ENCODE measurements at regions not wholly inside any gene's neighbourhood (a gene's known extent, or its start where the extent isn't known, plus 50 kb on each side); places are given as distances from the start of the nearest gene placed in this dataset.
A peak's percentile ranks its signal among the peaks of the same experiment; 100 is the strongest.

DNA sequence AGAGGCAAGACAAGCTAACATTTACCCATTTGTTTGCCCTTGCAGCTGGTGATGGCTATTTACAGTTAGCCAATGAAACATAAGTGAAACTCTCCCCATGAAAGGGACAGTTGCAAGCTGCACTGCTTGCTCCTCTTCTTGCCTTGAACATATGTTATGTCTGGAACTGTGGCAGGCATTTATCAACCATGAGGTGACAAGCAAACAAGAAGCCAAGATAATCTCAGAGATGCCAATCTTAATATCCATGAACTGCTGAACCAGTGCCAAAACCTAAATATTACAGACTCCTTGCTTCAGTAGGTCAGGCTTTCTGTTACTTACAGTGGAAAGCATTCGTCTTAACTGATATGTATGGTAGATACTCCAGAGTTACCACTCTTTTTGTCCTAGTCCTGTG is 133.4 kb downstream of the ACTBL2 start:
- TF ChIP-seq, protein P1, sequence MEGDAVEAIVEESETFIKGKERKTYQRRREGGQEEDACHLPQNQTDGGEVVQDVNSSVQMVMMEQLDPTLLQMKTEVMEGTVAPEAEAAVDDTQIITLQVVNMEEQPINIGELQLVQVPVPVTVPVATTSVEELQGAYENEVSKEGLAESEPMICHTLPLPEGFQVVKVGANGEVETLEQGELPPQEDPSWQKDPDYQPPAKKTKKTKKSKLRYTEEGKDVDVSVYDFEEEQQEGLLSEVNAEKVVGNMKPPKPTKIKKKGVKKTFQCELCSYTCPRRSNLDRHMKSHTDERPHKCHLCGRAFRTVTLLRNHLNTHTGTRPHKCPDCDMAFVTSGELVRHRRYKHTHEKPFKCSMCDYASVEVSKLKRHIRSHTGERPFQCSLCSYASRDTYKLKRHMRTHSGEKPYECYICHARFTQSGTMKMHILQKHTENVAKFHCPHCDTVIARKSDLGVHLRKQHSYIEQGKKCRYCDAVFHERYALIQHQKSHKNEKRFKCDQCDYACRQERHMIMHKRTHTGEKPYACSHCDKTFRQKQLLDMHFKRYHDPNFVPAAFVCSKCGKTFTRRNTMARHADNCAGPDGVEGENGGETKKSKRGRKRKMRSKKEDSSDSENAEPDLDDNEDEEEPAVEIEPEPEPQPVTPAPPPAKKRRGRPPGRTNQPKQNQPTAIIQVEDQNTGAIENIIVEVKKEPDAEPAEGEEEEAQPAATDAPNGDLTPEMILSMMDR (IDR thresholded peaks at IDR 0.05; ENCODE audit: insufficient read depth, low read length, severe bottlenecking): no peak
- H3K36me3 ChIP-seq (ENCODE audit: control insufficient read depth, insufficient read depth, low read length): no peaks in the 10 kb centered on the region
- FAIRE-seq: no peak
- H3K27me3 ChIP-seq (ENCODE audit: control insufficient read depth, insufficient read depth, low read length): no peaks in the 10 kb centered on the region
- no peak overlapping the region for H3K4me3 ChIP-seq (ENCODE audit: low read depth, low read length)
- no peak for DNase-seq (ENCODE audit: low read depth)

DNA sequence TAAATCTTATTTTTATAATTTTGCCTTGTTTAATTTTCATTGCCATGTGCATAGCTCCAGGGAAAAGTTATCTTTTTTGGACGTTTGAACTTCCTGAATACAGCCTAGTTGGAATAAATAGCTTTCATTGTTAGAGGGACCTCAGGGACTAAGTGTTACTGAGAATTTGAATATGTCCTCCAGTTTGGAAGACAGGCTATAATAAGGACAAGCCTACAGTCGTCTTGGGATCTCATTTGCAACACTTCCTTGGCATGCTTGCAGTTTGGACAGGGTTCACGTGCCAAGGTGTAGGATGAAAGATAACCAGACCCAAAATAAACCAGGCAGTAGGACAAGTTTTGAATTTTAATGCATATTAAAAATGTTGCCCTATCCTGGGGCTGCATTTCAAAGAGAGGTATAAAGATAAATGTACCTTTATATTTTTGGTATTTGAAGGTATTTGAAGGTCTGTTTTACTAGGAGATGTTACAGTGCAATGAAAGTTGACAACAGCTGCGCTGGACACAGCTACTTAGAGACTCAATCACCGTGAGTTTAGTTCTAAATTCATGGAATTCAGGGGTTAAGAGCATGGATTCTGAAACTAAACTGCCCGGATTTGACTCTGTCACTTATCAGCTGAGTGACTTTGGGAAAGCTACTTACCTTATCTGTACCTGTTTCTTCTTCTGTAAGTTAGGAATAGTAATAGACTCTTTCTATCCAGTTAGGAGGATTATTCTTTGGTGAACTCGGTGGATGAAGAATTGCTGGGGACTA is 134.1 kb downstream of the ACTBL2 start:
- no peak overlapping the region for H3K4me3 ChIP-seq (ENCODE audit: low read depth, low read length)
- DNase-seq (ENCODE audit: low read depth) (no peak), FAIRE-seq (no peak)
- TF ChIP-seq, protein P1 (IDR thresholded peaks at IDR 0.05; ENCODE audit: insufficient read depth, low read length, severe bottlenecking): no peak
- no peaks in the 10 kb centered on the region for H3K36me3 ChIP-seq (ENCODE audit: control insufficient read depth, insufficient read depth, low read length)
- H3K27me3 ChIP-seq (ENCODE audit: control insufficient read depth, insufficient read depth, low read length): no peaks in the 10 kb centered on the region

DNA sequence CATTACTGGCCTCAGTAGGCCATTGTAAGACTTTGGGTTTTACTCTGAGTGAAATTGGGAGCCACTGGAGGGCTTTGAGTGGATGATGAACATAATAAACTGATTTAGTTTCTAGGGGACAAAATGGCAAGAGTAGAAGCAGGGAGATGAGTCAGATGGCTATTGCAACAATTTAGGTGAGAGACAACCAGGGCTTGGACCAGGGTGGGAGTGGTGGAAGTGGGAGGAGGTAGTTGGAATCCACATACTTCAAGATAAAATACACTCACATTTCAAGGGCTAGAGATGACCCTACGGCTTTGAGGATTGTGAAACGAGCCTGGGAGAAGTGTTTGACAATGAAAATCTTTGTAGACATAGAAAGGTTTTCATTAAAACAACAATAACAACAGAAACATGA is 136.3 kb downstream of the ACTBL2 start:
- DNase-seq (ENCODE audit: low read depth) (no peak), FAIRE-seq (no peak)
- H3K4me3 ChIP-seq (ENCODE audit: low read depth, low read length): no peak overlapping the region
- H3K27me3 ChIP-seq (ENCODE audit: control insufficient read depth, insufficient read depth, low read length): no peaks in the 10 kb centered on the region
- TF ChIP-seq, protein P1 (IDR thresholded peaks at IDR 0.05; ENCODE audit: insufficient read depth, low read length, severe bottlenecking): no peak
- H3K36me3 ChIP-seq (ENCODE audit: control insufficient read depth, insufficient read depth, low read length): no peaks in the 10 kb centered on the region

DNA sequence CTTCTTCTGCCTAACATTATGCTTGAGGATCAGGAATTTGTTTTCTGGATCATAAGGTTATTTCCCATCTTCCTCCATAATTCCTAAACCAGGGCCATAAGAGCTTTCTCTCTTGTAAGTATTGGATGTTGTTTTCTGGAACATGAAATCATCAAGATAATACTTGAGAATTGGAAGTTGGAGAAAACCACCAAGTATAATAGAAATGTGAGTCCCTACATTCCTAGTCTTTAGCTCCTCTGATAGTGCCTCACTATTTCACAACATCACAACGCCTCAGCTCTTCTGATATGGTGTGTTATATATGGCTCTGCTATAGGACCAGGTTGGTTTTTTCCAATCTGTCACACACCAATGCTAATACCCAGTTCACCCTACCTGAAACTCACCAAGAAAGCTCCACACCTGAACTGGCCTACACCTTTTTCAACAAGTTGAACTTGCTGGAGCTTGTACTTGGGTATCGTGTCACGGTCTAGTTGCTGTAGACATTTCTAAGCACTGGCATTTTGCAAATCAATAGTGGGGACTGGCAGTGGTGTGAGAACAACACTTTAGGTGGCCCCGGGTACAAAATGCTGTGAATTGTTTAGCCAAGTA is 141.1 kb downstream of the ACTBL2 start:
- TF ChIP-seq, protein P1 (IDR thresholded peaks at IDR 0.05; ENCODE audit: insufficient read depth, low read length, severe bottlenecking): no peak
- Histone ChIP-seq H3K36me3 (ENCODE audit: control insufficient read depth, insufficient read depth, low read length) (no peaks in the 10 kb centered on the region), H3K4me3 (ENCODE audit: low read depth, low read length) (no peak overlapping the region), H3K27me3 (ENCODE audit: control insufficient read depth, insufficient read depth, low read length) (no peaks in the 10 kb centered on the region)
- DNase-seq (ENCODE audit: low read depth): peak; percentile 71
- FAIRE-seq: no peak

DNA sequence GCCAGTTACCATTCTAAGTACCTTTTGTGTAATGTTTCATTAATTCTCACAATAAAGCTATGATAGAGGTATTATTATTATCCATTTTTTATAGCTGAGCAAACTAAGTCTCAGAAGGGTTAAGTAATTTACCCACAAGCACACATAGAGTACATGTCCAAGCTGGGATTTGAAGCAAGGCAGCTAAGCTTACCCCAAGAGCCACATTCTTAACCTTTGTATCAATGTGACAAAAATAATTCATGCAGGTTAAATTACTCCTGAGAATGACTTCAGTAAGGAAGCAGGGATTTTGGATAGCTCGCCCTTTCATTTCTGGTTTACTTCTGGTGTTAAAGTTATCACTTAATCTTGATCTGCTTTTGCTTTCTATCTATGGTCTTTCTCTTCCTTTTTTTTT is 141.9 kb downstream of the ACTBL2 start:
- DNase-seq (ENCODE audit: low read depth) (no peak), FAIRE-seq (no peak)
- Histone ChIP-seq H3K36me3 (ENCODE audit: control insufficient read depth, insufficient read depth, low read length) (no peaks in the 10 kb centered on the region), H3K27me3 (ENCODE audit: control insufficient read depth, insufficient read depth, low read length) (no peaks in the 10 kb centered on the region), H3K4me3 (ENCODE audit: low read depth, low read length) (no peak overlapping the region)
- TF ChIP-seq, protein P1 (IDR thresholded peaks at IDR 0.05; ENCODE audit: insufficient read depth, low read length, severe bottlenecking): no peak

Measured in bronchial epithelial cell (primary cell).